HG02943 (cell line): ENCODE measurements at regions not wholly inside any gene's neighbourhood (a gene's known extent, or its start where the extent isn't known, plus 50 kb on each side); places are given as distances from the start of the nearest gene placed in this dataset.

Experiments used
- ATAC-seq: cut with Tn5 transposase; IDR thresholded peaks from one replicate; pipeline ENCODE4 v1.9.1; 2021; ENCODE audit warnings: mild to moderate bottlenecking, low read depth, moderate library complexity; ENCODE audit not compliant: unreplicated experiment

DNA sequence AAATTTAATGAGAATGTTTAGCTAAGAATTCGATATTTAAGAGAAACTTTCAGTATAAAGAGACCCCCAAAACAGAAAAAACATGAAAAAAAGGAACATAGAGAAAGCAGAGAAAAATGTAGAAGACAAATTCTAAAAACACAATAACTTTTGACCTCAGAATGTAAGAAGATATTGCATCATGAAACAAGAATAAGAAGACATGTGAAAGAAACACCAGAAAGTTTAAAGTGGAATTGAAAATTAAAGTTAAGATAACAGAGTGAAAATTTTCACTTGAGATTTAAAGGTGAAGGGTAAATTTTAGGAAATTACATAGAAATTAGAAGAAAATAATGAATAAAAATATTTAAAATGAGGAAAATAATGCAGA is 78.2 kb upstream of the FAM3C start:
- ATAC-seq: no peak

DNA sequence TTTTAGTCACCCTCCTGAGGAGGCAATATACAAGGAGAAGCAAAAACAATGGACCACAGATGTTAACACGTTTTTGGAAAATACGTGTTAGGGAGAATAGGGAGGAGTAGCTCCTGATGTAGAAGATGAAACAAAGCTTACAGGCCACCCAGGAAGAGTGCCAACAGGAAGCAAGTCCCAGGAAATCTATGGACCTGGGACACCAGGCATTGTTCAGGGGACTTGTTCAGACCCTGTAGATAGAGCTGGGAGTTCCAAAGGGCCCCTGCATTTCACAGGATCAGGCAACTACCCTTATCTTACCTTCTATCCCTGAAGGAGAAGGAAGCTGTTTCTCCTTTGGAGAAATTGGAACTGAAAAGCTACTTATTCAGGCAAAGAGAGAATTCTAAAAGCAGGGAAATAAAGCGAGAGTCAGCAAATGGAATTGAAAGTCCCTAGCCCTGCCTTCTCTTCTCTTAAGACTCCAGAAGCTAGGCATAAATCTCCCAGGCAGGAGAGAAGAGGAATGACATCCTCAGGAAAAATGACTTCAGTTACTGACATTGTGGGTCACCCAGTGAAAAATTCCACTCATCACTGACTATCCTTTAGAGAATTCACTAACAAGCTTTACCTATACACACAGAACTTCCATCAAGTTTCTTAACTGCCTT is 77.7 kb upstream of the FAM3C start:
- no peak for ATAC-seq

DNA sequence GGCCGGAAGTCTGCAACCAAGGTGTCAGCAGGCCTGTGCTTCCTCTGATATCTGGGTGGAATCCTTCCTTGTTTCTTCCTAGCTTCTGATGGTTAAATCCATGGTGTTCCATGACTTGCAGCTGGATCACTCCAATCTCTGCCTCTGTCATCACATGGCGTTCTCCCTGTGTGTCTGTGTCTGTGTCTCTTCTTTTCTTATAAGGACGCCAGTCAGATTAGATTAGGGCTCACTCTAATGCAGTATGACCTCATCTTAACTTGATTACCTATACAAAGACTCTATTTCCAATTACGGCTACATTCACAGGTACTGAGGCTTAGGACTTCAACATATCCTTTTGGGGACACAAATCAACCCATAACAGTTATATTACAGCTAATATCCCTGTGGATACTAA is 70.3 kb upstream of the FAM3C start:
- ATAC-seq: no peak

DNA sequence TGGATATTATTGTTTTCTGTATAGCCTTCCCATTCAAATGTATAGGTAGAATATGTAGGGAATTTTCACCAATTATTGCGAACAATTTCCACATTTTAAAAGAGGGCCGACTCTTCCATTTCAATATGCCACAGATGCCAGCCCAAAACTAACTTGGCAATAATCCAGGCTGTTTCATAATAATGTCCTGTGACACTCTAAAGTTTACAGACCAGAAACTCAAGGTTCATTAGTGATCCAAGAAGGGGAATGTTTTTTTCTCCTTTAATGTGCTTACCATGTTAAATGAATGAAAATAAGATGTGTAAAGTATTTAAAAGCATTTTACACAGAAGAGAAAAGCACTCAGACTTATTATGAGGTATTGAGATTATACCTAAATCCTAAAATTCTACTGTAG is 63.0 kb upstream of the FAM3C start:
- no peak for ATAC-seq

DNA sequence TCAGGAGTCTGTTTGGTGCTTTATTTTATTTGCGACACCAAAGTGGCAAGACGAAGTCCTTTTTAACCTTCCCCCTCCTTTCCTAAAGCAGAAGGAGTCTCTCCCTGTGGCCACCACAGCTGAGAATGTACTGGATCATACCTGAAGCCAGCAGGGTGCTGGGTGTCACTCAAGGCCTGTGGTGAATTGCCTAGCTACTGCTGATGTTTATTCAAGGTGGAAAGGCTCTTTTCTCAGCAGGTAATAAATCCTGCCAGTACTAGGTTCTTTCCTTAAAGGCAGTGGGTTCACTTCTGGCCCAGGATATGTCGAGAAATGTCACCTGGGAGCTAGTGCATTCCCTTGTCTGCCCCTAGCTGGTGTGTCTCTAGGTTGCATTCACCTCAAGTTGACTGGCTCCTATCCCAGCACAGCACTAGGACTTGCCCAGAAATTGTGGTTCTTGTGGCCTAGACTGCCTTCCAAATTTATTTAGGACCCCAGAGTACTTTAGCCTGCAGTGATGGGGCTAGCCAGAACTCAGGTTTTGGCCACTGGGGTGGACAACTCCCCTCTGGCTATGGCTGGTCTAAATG is 60.8 kb upstream of the FAM3C start:
- no peak for ATAC-seq

DNA sequence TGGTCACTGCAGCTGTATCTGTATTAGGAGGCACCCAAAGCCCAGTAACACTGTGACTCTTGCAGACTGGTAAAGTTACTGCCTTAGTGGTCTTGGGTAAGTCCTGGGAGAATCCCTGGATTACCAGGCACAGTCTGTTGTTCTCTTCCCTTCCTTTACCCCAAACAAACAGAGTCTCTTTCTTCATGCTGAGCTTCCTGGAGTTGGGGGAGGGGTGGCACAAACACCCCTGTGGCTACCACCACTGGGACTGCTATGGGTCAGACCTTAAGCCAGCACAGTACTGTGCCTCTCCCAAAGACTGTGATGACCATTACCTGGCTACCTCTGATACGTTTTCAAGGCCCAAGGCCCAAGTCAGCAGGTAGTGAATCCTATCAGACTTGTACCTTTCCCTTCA is 59.9 kb upstream of the FAM3C start:
- no peak for ATAC-seq

DNA sequence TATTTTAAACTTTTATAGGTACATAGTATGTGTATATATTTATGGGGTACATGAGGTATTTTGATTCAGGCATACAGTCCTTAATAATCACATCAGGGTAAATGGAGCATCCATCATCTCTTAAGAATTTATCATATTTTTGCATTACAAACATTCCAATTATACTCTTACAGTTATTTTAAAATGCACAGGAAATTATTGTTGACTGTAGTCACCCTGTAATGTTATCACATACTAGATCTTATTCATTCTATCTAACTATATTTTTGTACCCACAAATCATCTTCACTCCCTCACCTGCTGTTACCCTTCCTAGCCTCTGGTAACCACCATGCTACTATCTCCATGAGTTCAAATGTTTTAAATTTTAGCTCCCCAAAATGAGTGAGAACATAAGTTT is 56.3 kb upstream of the FAM3C start:
- no peak for ATAC-seq

DNA sequence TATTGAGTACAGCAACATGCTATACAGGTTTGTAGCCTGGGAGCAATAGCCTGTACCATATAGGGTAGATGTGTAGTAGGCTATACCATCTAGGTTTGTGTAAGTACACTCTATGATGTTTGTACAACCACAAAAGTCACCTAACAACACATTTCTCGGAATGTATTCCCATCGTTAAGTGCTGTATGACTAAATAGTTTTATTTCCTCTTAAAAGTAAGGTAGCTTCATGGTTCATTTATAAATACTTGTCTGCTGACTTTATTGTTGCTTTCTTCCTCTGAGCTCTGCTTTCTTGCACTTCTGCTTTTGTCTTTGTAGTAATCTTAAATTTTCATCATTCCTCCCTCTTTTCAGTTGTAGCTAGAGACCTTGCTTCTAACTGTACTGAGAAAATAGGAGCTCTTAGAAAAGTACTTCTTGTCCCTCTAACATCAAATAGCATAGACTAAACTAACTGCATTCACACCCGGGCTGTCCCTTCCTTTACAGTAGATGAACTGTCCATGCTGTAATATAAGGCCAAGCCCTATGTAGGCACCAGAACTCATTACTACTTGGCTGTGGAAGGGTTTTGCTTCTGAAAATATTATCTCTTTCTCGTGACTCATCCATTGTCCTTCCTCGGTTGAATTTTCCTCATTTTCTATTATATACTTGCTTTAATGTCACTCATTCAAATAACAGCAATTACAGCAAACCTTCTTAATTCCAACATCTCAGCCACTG is 55.4 kb upstream of the FAM3C start:
- no peak for ATAC-seq

DNA sequence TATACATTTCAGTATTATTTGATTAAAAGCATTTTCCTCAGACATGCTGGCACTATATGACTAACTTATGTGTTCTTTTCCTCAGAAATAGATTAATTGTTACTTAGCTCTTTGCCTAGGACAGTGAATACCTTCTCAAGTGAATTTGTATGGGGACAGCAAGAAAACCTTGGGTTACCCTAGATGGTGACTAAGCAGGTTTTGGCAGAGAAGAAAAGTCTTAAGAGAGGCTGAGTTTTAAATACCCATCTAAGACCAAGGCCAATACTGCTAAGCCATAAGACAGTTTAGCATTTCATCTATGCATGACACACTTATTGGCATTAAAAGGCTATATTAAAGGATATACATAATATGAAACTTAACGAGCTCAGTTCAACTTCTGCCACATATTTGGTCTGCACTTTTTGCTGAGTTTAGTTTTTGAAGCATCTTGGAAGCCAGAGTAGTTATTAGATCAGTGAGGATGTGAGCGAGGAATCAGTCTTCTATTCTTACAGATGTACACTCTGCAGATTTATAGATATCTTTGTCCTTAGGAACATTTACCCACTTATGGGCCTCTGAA is 54.6 kb upstream of the FAM3C start:
- no peak for ATAC-seq

DNA sequence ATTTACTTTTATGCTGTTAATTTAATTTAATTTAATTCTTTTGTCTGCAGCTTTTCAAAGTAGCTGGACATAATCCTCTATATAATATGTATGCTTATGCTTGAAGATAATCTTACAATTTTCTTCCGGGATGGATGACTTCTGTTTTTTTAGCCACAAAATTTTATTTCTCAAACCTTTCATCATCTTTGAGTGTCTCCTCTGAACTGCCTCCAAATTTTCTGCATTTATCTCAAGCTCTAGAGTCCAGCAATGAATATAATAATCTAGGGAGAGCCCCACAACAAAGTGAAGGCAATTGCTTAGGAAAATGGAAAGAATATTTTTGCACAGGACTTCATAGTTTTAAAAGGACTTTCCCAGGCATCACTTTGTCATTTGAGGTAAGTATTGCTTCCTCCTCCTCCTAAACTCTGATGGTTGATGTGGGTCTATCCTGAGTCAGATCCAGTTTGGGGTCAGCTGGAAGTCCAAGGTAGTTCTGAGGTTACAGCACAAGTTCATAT is 53.7 kb upstream of the FAM3C start:
- no peak for ATAC-seq

DNA sequence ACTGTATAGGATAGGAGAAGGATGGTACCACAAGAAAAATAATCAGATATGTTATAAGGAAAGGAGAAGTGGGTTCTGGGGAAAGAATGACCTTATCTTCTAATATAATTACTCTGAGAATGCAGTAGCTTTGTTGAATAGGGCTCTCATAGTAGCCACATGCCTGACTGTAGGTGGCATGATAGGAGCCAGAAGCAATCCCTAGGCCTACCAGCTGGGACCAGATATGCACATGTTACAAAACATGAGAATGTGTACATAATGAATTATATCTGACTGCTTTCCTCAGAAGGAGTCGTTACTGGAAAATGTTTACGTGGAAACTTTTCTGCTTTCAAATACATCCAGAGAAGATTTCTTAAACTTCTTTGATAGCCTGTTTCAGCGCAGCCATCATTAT is 53.2 kb upstream of the FAM3C start:
- no peak for ATAC-seq

DNA sequence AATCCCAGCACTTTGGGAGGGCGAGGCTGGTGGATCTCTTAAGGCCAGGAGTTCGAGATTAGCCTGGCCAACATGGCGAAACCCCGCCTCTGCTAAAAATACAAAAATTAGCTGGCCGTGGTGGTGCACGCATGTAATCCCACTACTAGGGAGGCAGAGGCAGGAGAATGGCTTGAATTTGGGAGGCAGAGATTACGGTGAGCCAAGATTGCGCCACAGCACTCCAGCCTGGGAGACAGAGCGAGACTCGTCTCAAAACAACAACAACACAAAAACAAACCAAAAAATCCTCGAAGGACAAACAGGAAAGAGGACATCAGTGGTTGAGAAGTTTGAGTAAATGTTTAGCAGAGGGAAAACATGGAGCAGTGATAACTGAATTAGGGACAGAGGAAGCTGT is 52.3 kb upstream of the FAM3C start:
- no peak for ATAC-seq

DNA sequence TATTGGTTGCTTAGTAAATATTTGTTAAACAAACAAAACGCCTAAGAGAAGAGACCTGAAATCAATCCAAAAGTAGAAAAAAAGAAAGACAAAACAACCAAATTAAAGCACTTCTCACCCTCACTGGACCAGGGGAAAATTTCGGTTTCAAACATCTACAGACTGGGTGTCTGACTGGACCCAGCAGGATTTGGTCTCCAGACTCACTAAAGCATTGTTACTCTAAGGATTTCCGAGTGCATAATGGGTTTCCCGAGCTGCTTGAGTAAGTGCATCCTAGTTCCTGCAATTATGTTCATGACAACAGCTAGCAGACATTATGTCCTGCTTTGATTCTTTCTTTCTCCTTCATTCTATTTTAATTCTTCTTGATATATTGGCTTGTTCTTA is 51.8 kb upstream of the FAM3C start:
- no peak for ATAC-seq

DNA sequence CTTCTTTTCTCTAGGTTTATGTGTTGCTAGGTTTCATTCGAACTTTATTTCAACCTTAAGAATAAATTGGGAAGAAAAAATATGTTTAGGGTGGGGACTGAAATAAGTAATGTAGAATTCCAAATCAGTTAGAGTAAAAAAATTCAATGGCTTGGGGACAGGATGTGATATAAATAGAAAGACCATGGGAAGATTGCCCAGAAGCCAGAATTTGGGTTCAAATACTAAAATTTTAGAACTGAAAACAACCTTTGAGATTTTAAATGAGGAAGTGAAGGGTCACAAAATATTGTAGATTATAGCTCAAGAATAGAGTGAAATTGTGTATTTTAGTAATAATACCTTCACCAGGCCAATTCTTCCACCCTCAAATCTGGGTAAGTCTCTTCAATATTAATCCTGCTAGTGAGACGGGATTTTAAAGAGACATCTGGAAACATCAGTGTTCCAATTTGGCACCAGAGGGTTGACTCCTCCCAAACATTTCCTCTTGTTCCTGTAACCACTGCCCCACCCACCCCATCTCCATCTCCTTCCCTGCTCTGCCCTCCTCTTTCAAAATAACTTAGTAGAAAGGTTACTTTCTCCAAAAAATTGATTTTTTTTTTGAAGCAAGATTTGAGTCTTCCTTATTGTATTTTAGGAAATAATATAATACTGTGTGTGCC is 51.3 kb upstream of the FAM3C start:
- no peak for ATAC-seq

DNA sequence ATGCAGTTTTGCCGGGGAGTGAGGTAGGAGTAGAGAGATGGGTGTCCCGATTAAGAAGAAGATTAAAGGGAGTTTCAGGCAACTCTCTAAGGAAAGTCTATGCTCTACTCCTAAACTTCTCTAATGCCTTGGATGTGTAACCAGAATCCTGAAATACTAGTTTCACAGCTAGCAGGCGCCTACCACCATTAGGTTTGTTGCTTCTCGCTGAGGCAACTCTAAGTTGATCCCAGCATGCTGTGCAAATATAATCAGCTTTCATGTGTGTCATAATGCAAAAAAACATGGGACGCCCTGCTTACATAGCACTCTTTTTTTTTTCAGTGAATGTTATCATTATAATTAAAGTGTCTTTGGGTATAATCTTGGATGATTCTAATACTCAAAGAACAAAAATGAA is 50.4 kb upstream of the FAM3C start:
- no peak for ATAC-seq
